Stomach (tissue), 8 donors: ENCODE measurements at regions not wholly inside any gene's neighbourhood (a gene's known extent, or its start where the extent isn't known, plus 50 kb on each side); places are given as distances from the start of the nearest gene placed in this dataset.

ENCODE experiments used
- DNase-seq, 2 donors: peaks; one replicate each; pipeline versions ENCODE4 v3.0.0 to v3.0.0-alpha.2; 2013 to 2019
- H3K27ac ChIP-seq, 5 donors: fragments of 200-600 bp in 4 of 5; sonication (generic) in 4 of 5; one replicate each; pipeline ENCODE4 v1.5.1; 2013 to 2019; ENCODE audit warnings: mild to moderate bottlenecking in 1 of 5, moderate library complexity in 1 of 5
- H3K27me3 ChIP-seq, 3 donors: fragments of 200-600 bp; sonication (generic); one replicate each; pipeline ENCODE4 v1.5.1; 2017 to 2019; ENCODE audit warnings: mixed run types in 1 of 3
- H3K36me3 ChIP-seq, 4 donors: fragments of 200-600 bp; sonication (generic); 1 replicate in 3 of 4; 2 replicates in 1 of 4; pipeline ENCODE4 v1.5.1; 2016 to 2019
- H3K4me1 ChIP-seq, 4 donors: fragments of 200-600 bp; sonication (generic); one replicate each; pipeline ENCODE4 v1.5.1; 2016 to 2019
- H3K4me3 ChIP-seq, 4 donors: fragments of 200-600 bp; sonication (generic) in 3 of 4; one replicate each; pipeline ENCODE4 v1.5.1; 2016 to 2019; ENCODE audit warnings: mild to moderate bottlenecking in 1 of 4
- H3K9me3 ChIP-seq, 4 donors: fragments of 200-600 bp; sonication (generic); one replicate each; pipeline ENCODE4 v1.5.1; 2016 to 2019
- CTCF ChIP-seq, 7 experiments: fragments of 450-650 bp in 4 of 7; fragments of 200-600 bp in 3 of 7; sonication (generic) in 3 of 7; IDR thresholded peaks; one replicate each; pipeline ENCODE4 v1.5.1; 2016 to 2019; ENCODE audit warnings: antibody characterized with exemption in 7 of 7, control low read depth in 2 of 7, mild to moderate bottlenecking in 1 of 7
- EP300 ChIP-seq: sonication (generic); formaldehyde crosslinking; IDR thresholded peaks from one replicate; pipeline ENCODE4 v1.6.1; 2017; ENCODE audit warnings: antibody characterized with exemption
- POLR2A ChIP-seq, 4 donors: fragments of 450-650 bp; IDR thresholded peaks; one replicate each; pipeline ENCODE4 v1.6.1; 2016; ENCODE audit warnings: antibody characterized with exemption in 4 of 4, control low read depth in 2 of 4, mild to moderate bottlenecking in 1 of 4, moderate library complexity in 1 of 4
- POLR2AphosphoS5 ChIP-seq, 3 donors: sonication (generic); formaldehyde crosslinking; IDR thresholded peaks; one replicate each; pipeline ENCODE4 v1.6.1; 2016; ENCODE audit warnings: antibody characterized with exemption in 3 of 3
- WGBS, 5 donors: extraction: QIAGEN DNeasy Blood & Tissue Kit in 3 of 5; methylation state at CpG; one replicate each; pipeline versions ENCODE4 v1.1.5 to v1.1.7; 2013 to 2018; 5-methylcytosine and 5-hydroxymethylcytosine counted together
- intact Hi-C: fragments of 100-400 bp; cut with DNase I; formaldehyde crosslinking; loops from one replicate; pipeline ENCODE4 v1.15.1; 2023; ENCODE audit warnings: low total_unique reads
- donor health status: healthy with polysubstance abuse.
- donor health status: Bipolar disorder and iron deficiency.
- donor health status: healthy.

- Histone ChIP-seq H3K4me1 (no peaks in the 10 kb centered on the region), H3K9me3 (peaks cover 0 to 3% (median 0%) of the 10 kb centered on the region in 4 donors), H3K27me3 (no peaks in the 10 kb centered on the region), H3K36me3 (no peaks in the 10 kb centered on the region), H3K4me3 (no peak overlapping the region), H3K27ac (no peak overlapping the region)
- TF ChIP-seq CTCF (IDR thresholded peaks at IDR 0.05) (no peak), POLR2AphosphoS5 (IDR thresholded peaks at IDR 0.05) (no peak), EP300 (no peak), POLR2A (IDR thresholded peaks at IDR 0.05) (no peak)
- DNase-seq = no peak
- WGBS, 5 donors = 66 to 83% (median 75%) methylated on average over 1 of the region's 1 CpG
- intact Hi-C loops = no loop called here
Measured at GRCh38 chr7:110358028-110358427, 732.9 kb upstream of the LRRN3 start.

GRCh38 chr7:110371709-110372108 is 719.2 kb upstream of the LRRN3 start:
- intact Hi-C loops = no loop called here
- no peak for DNase-seq
- no peak for TF ChIP-seq POLR2AphosphoS5 (IDR thresholded peaks at IDR 0.05)
- no peak for TF ChIP-seq CTCF (IDR thresholded peaks at IDR 0.05)
- no peak for TF ChIP-seq POLR2A (IDR thresholded peaks at IDR 0.05)
- TF ChIP-seq EP300 = no peak
- H3K4me3 ChIP-seq = no peak overlapping the region
- H3K27ac ChIP-seq = no peak overlapping the region
- no peaks in the 10 kb centered on the region for H3K36me3 ChIP-seq
- no peaks in the 10 kb centered on the region for H3K27me3 ChIP-seq
- no peaks in the 10 kb centered on the region for H3K9me3 ChIP-seq
- 84 to 94% (median 90%) methylated on average over 3 of the region's 3 CpGs for WGBS, 5 donors
- H3K4me1 ChIP-seq = no peaks in the 10 kb centered on the region

- DNase-seq = no peak
- Histone ChIP-seq H3K36me3 (no peaks in the 10 kb centered on the region), H3K27ac (no peak overlapping the region), H3K4me1 (no peaks in the 10 kb centered on the region), H3K4me3 (no peak overlapping the region), H3K9me3 (no peaks in the 10 kb centered on the region), H3K27me3 (no peaks in the 10 kb centered on the region)
- TF ChIP-seq POLR2A (IDR thresholded peaks at IDR 0.05) = no peak
- TF ChIP-seq POLR2AphosphoS5 (IDR thresholded peaks at IDR 0.05) = no peak
- TF ChIP-seq CTCF (IDR thresholded peaks at IDR 0.05) = no peak
- no peak for TF ChIP-seq EP300
- WGBS, 5 donors = 84 to 88% (median 86%) methylated on average over 2 of the region's 2 CpGs
- intact Hi-C loops = no loop called here
Measured at GRCh38 chr7:110372685-110373084, 718.2 kb upstream of the LRRN3 start.

GRCh38 chr7:110373416-110373815 is 717.5 kb upstream of the LRRN3 start:
- H3K27me3 ChIP-seq = no peaks in the 10 kb centered on the region
- WGBS, 5 donors = 87 to 100% (median 95%) methylated on average over 1 of the region's 1 CpG
- TF ChIP-seq POLR2AphosphoS5 (IDR thresholded peaks at IDR 0.05) = no peak
- TF ChIP-seq POLR2A (IDR thresholded peaks at IDR 0.05) = no peak
- TF ChIP-seq EP300 = no peak
- no peak for TF ChIP-seq CTCF (IDR thresholded peaks at IDR 0.05)
- H3K36me3 ChIP-seq = no peaks in the 10 kb centered on the region
- no peak overlapping the region for H3K4me3 ChIP-seq
- H3K4me1 ChIP-seq = no peaks in the 10 kb centered on the region
- no peak overlapping the region for H3K27ac ChIP-seq
- no peaks in the 10 kb centered on the region for H3K9me3 ChIP-seq
- intact Hi-C loops = no loop called here
- DNase-seq = no peak
